H1 (cell line): ENCODE measurements at regions not wholly inside any gene's neighbourhood (a gene's known extent, or its start where the extent isn't known, plus 50 kb on each side); places are given as distances from the start of the nearest gene placed in this dataset.

Source experiments
- CTCF ChIA-PET: fragments of 300-600 bp; sonication (Branson Sonifier 250); formaldehyde crosslinking; loops from one replicate; lab custom pipeline; 2021; ENCODE audit not compliant: partially characterized antibody; lab: Charles Lee
- POLR2A ChIA-PET: fragments of 300-600 bp; sonication (Branson Sonifier 250); formaldehyde crosslinking; loops from one replicate; lab custom pipeline; 2021; ENCODE audit warnings: inconsistent platforms; ENCODE audit not compliant: partially characterized antibody; lab: Charles Lee
- DNase-seq, 2 experiments: peaks; one replicate each; pipeline versions ENCODE4 v3.0.0 to v3.0.0-alpha.2; 2010 to 2022; ENCODE audit warnings: low spot score in 2 of 2, low read depth in 1 of 2, mixed read lengths in 1 of 2
- FAIRE-seq: peaks from 2 replicates; lab custom pipeline; 2011; peaks lifted over from hg19 to GRCh38; lab: Jason Lieb, UNC
- H2AFZ ChIP-seq: 2 replicates; pipeline ENCODE4 v1.8.1; 2012; ENCODE audit warnings: low read length, inconsistent platforms
- H2AK5ac ChIP-seq: 2 replicates; pipeline ENCODE4 v1.6.1; 2013; ENCODE audit warnings: low read depth, low read length
- H2BK120ac ChIP-seq: replicated peaks from 2 replicates; pipeline ENCODE3; 2013; ENCODE audit warnings: low read depth, low read length, inconsistent platforms
- H2BK12ac ChIP-seq: 2 replicates; pipeline ENCODE4 v1.6.1; 2013; ENCODE audit warnings: low read depth, low read length
- H2BK15ac ChIP-seq: 2 replicates; pipeline ENCODE4 v1.6.1; 2013; ENCODE audit warnings: low read length
- H2BK20ac ChIP-seq: 2 replicates; pipeline ENCODE4 v1.6.1; 2013; ENCODE audit warnings: low read length
- H2BK5ac ChIP-seq: 2 replicates; pipeline ENCODE4 v1.6.1; 2013; ENCODE audit warnings: low read depth, low read length
- H3K14ac ChIP-seq: 2 replicates; pipeline ENCODE4 v1.6.1; 2013; ENCODE audit warnings: inconsistent platforms; ENCODE audit not compliant: insufficient read length
- H3K18ac ChIP-seq: 2 replicates; pipeline ENCODE4 v1.6.1; 2013; ENCODE audit warnings: low read length; ENCODE audit errors: extremely low read depth
- H3K23ac ChIP-seq: 2 replicates; pipeline ENCODE4 v1.6.1; 2013; ENCODE audit warnings: inconsistent platforms; ENCODE audit not compliant: insufficient read length
- H3K23me2 ChIP-seq: 2 replicates; pipeline ENCODE4 v1.6.1; 2013; ENCODE audit warnings: low read depth, low read length
- H3K27ac ChIP-seq: 2 replicates; pipeline ENCODE4 v1.6.1; 2011; ENCODE audit warnings: low read depth, low read length, inconsistent platforms
- H3K27me3 ChIP-seq, 4 experiments: replicated peaks in 1 of 4; 1 replicate in 1 of 4; 2 replicates in 3 of 4; pipeline versions ENCODE4 v1.6.1 to v1.8.1; 2011 to 2013; ENCODE audit warnings: low read length in 3 of 4, mild to moderate bottlenecking in 3 of 4, inconsistent platforms in 2 of 4, mixed read lengths in 2 of 4, moderate library complexity in 1 of 4; ENCODE audit not compliant: control insufficient read depth in 3 of 4, insufficient read depth in 3 of 4; ENCODE audit errors: extremely low read depth in 1 of 4
- H3K36me3 ChIP-seq, 4 experiments: 2 replicates each; pipeline versions ENCODE4 v1.6.1 to v1.8.1; 2011 to 2013; ENCODE audit warnings: mild to moderate bottlenecking in 4 of 4, low read length in 3 of 4, moderate library complexity in 2 of 4, control low read depth in 1 of 4, inconsistent platforms in 1 of 4; ENCODE audit not compliant: insufficient read depth in 4 of 4, control insufficient read depth in 2 of 4
- H3K4ac ChIP-seq: replicated peaks from 2 replicates; pipeline ENCODE3; 2013; ENCODE audit warnings: low read length, low read depth, mixed read lengths, inconsistent platforms; ENCODE audit not compliant: insufficient read length
- H3K4me1 ChIP-seq, 4 experiments: replicated peaks in 1 of 4; 1 replicate in 1 of 4; 2 replicates in 3 of 4; pipeline versions ENCODE4 v1.6.1 to v1.8.1; 2011 to 2013; ENCODE audit warnings: low read length in 3 of 4, inconsistent platforms in 2 of 4, mixed read lengths in 1 of 4; ENCODE audit not compliant: insufficient read depth in 4 of 4, control insufficient read depth in 3 of 4
- H3K4me2 ChIP-seq, 2 experiments: 2 replicates each; pipeline versions ENCODE4 v1.6.1 to v1.8.1; 2011 to 2013; ENCODE audit warnings: low read depth in 2 of 2, low read length in 2 of 2, control low read depth in 1 of 2, inconsistent platforms in 1 of 2, mild to moderate bottlenecking in 1 of 2; ENCODE audit not compliant: insufficient read depth in 1 of 2
- H3K4me3 ChIP-seq, 4 experiments: fragments of 200-600, 300-600 bp in 1 of 4; sonication (generic), shearing (Covaris generic), sonication (Bioruptor Twin) in 1 of 4; 2 replicates each; pipeline versions ENCODE4 v1.5.1 to v1.8.1; 2011 to 2016; ENCODE audit warnings: low read length in 4 of 4, low read depth in 3 of 4, control low read depth in 2 of 4, inconsistent platforms in 2 of 4, mild to moderate bottlenecking in 2 of 4, mixed read lengths in 1 of 4, moderate library complexity in 1 of 4; ENCODE audit not compliant: insufficient read depth in 2 of 4; ENCODE audit errors: extremely low read depth in 1 of 4
- H3K56ac ChIP-seq: replicated peaks from 2 replicates; pipeline ENCODE3; 2013; ENCODE audit warnings: low read depth, mild to moderate bottlenecking, mixed read lengths, low read length, inconsistent platforms; ENCODE audit not compliant: insufficient read length
- H3K79me1 ChIP-seq: 2 replicates; pipeline ENCODE4 v1.6.1; 2013; ENCODE audit warnings: low read depth, low read length, control low read depth
- H3K79me2 ChIP-seq, 2 experiments: 2 replicates each; pipeline versions ENCODE4 v1.6.1 to v1.8.1; 2012 to 2013; ENCODE audit warnings: low read length in 2 of 2, mild to moderate bottlenecking in 2 of 2, inconsistent platforms in 1 of 2; ENCODE audit not compliant: insufficient read depth in 2 of 2, control insufficient read depth in 1 of 2
- H3K9ac ChIP-seq, 4 experiments: replicated peaks in 1 of 4; 1 replicate in 1 of 4; 2 replicates in 3 of 4; pipeline versions ENCODE4 v1.6.1 to v1.8.1; 2011 to 2013; ENCODE audit warnings: low read depth in 3 of 4, low read length in 3 of 4, control low read depth in 2 of 4, mild to moderate bottlenecking in 2 of 4, moderate library complexity in 2 of 4, inconsistent platforms in 1 of 4; ENCODE audit errors: extremely low read depth in 1 of 4
- H3K9me3 ChIP-seq, 2 experiments: 2 replicates each; pipeline versions ENCODE4 v1.6.1 to v1.8.1; 2012 to 2013; ENCODE audit warnings: mild to moderate bottlenecking in 2 of 2, moderate library complexity in 2 of 2, control low read depth in 1 of 2, inconsistent platforms in 1 of 2, low read depth in 1 of 2, low read length in 1 of 2, mixed read lengths in 1 of 2; ENCODE audit not compliant: insufficient read depth in 2 of 2
- H4K20me1 ChIP-seq, 2 experiments: replicated peaks in 1 of 2; 2 replicates each; pipeline versions ENCODE3 to v1.8.1; 2011 to 2013; ENCODE audit warnings: inconsistent platforms in 2 of 2, low read length in 2 of 2, mild to moderate bottlenecking in 1 of 2; ENCODE audit not compliant: insufficient read depth in 2 of 2, control insufficient read depth in 1 of 2
- H4K5ac ChIP-seq: 2 replicates; pipeline ENCODE4 v1.6.1; 2013; ENCODE audit warnings: low read length, low read depth, mixed read lengths, inconsistent platforms; ENCODE audit not compliant: insufficient read length
- H4K8ac ChIP-seq: 2 replicates; pipeline ENCODE4 v1.8.0; 2013; ENCODE audit warnings: mild to moderate bottlenecking, moderate library complexity, low read length, inconsistent platforms; ENCODE audit not compliant: insufficient read depth; ENCODE audit errors: extremely low read depth
- H4K91ac ChIP-seq: replicated peaks from 2 replicates; pipeline ENCODE3; 2013; ENCODE audit warnings: low read length, mixed read lengths, inconsistent platforms; ENCODE audit not compliant: insufficient read length
- ASH2L ChIP-seq: fragments of 200-600, 300-600 bp; sonication (generic); IDR thresholded peaks from one replicate; pipeline ENCODE4 v1.7.1; 2017; ENCODE audit warnings: low read length
- GTF2F1 ChIP-seq: IDR thresholded peaks from 2 replicates; pipeline ENCODE4 v1.6.1; 2012; ENCODE audit warnings: low read depth, low read length, improper control_type of control experiment, borderline replicate concordance
- HDAC2 ChIP-seq, 2 experiments: fragments of 300-600 bp in 1 of 2; sonication (generic) in 1 of 2; IDR thresholded peaks; 2 replicates each; pipeline ENCODE4 v1.6.1; 2011 to 2012; ENCODE audit warnings: low read depth in 2 of 2, low read length in 2 of 2, mild to moderate bottlenecking in 2 of 2, moderate library complexity in 2 of 2, borderline replicate concordance in 1 of 2, inconsistent platforms in 1 of 2
- POLR2A ChIP-seq, 2 experiments: IDR thresholded peaks; 1 replicate in 1 of 2; 2 replicates in 1 of 2; pipeline ENCODE4 v1.6.1; 2011; ENCODE audit warnings: low read depth in 2 of 2, low read length in 2 of 2, mild to moderate bottlenecking in 2 of 2; ENCODE audit errors: control extremely low read depth in 1 of 2
- POLR2AphosphoS5 ChIP-seq: IDR thresholded peaks from 2 replicates; pipeline ENCODE4 v1.6.1; 2011; ENCODE audit warnings: low read depth, low read length
- RBBP5 ChIP-seq: IDR thresholded peaks from 2 replicates; pipeline ENCODE4 v1.7.1; 2012; ENCODE audit warnings: low read depth, mild to moderate bottlenecking, inconsistent platforms, low read length, moderate library complexity, borderline replicate concordance
- RFX5 ChIP-seq: IDR thresholded peaks from 2 replicates; pipeline ENCODE4 v1.6.1; 2011; ENCODE audit warnings: low read depth, low read length, improper control_type of control experiment, borderline replicate concordance
- RXRA ChIP-seq: IDR thresholded peaks from 2 replicates; pipeline ENCODE4 v1.6.1; 2011; ENCODE audit warnings: low read depth, mild to moderate bottlenecking, low read length, moderate library complexity; ENCODE audit not compliant: insufficient read depth
- SAP30 ChIP-seq: fragments of 300-600 bp; sonication (generic); IDR thresholded peaks from 2 replicates; pipeline ENCODE4 v1.7.1; 2012; ENCODE audit warnings: low read length, moderate library complexity, mild to moderate bottlenecking, inconsistent platforms; ENCODE audit not compliant: insufficient read depth, insufficient replicate concordance
- SP2 ChIP-seq: IDR thresholded peaks from 2 replicates; pipeline ENCODE4 v1.6.1; 2012; ENCODE audit warnings: mild to moderate bottlenecking, low read length, inconsistent platforms
- SRF ChIP-seq: IDR thresholded peaks from 2 replicates; pipeline ENCODE4 v1.6.1; 2011; ENCODE audit warnings: mild to moderate bottlenecking, low read depth, low read length, moderate library complexity
- WGBS, 2 experiments: shearing (Covaris generic) in 1 of 2; methylation state at CpG; one replicate each; pipeline versions ENCODE4 v1.1.6 to v1.1.7; 2013 to 2015; ENCODE audit warnings: low lambda C conversion rate in 2 of 2, mixed read lengths in 2 of 2, inconsistent platforms in 1 of 2, low coverage in 1 of 2, missing lambda C conversion rate in 1 of 2; ENCODE audit not compliant: insufficient replicate concordance in 2 of 2, insufficient coverage in 1 of 2, insufficient read length in 1 of 2; ENCODE audit errors: extremely low coverage in 1 of 2, missing lambda C conversion rate in 1 of 2; 5-methylcytosine and 5-hydroxymethylcytosine counted together
- TF ChIP-seq, protein P1 (sequence below): IDR thresholded peaks from 2 replicates; pipeline ENCODE4 v1.6.1; 2011; ENCODE audit warnings: low read length, improper control_type of control experiment

DNA sequence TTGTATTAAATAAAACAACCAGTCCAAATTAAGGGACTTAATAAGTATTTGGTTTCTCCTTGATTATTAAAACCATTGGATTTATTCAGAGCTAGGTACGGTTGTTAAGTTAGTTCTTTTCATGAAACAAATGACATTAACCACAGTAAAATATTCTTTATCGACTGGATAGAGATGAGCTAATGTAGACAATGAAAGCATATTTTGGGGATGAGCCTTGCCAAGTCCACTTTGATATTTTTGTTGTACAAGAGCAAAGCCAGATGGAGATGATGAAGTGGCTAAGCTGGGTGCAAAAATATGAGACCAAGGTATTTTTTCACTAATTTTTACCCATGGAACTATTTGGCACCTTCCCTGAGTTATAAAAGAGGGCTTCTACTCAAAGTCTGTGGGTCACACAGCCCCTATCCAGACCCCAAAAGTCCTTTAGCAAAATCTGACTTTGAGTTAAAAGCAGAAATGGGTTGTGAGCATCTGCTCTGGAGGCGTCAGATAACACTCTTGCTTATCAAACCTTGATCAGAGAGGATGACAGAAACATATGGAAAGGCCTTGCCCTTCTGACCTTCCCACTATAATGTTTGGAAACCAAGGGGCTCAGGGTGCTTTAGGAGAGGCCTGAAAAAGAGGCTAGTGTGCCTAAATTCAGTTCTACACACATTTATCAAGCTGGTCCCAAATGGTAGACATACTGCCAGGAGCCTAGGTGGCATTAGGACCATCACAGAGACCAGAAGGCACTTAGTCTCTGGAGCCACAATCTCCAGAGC, 456.8 kb downstream of the MTX2 start:
- no peak overlapping the region for H4K91ac ChIP-seq
- POLR2A ChIA-PET, result no interaction called here
- H4K20me1 ChIP-seq, result no peaks in the 10 kb centered on the region
- no peak overlapping the region for H3K27ac ChIP-seq
- no peak overlapping the region for H3K18ac ChIP-seq
- no peak overlapping the region for H2AFZ ChIP-seq
- no peak overlapping the region for H2BK5ac ChIP-seq
- H3K9ac ChIP-seq, result no peak overlapping the region
- no peaks in the 10 kb centered on the region for H3K79me1 ChIP-seq
- CTCF ChIA-PET, result interaction anchor here (1.1 to 1.7 kb wide), 3 partner anchors 10 to 105 kb away, joined by 3 to 5 read pairs (median 4); no protein-coding TSS in a partner anchor
- 87% methylated on average over 3 of the region's 3 CpGs; no CpG with 5 or more reads in 1 of the 2 experiments for whole genome bisulfite sequencing, 2 experiments
- no peak overlapping the region for H3K4ac ChIP-seq
- no peak overlapping the region for H3K14ac ChIP-seq
- no peak overlapping the region for H2BK15ac ChIP-seq
- no peak overlapping the region for H3K4me2 ChIP-seq
- no peak overlapping the region for H2BK120ac ChIP-seq
- H3K23me2 ChIP-seq, result no peaks in the 10 kb centered on the region; the same call in 1 of the 2 replicates
- no peaks in the 10 kb centered on the region for H3K36me3 ChIP-seq
- no peak overlapping the region for H3K23ac ChIP-seq
- peak overlapping the region; percentile 55; the same call in 1 of the 2 replicates for H2BK12ac ChIP-seq
- DNase-seq (no peak), FAIRE-seq (no peak)
- H3K9me3 ChIP-seq, result no peaks in the 10 kb centered on the region; a peak in 1 of 4 replicates
- no peaks in the 10 kb centered on the region for H3K79me2 ChIP-seq
- no peak overlapping the region for H2AK5ac ChIP-seq
- H3K4me3 ChIP-seq, result no peak overlapping the region
- no peak overlapping the region for H3K56ac ChIP-seq
- H3K4me1 ChIP-seq, result no peaks in the 10 kb centered on the region
- H2BK20ac ChIP-seq, result no peak overlapping the region
- H4K5ac ChIP-seq, result no peak overlapping the region
- H3K27me3 ChIP-seq, result no peaks in the 10 kb centered on the region
- no peak overlapping the region for H4K8ac ChIP-seq
- no peak for TF ChIP-seq GTF2F1
- no peak for TF ChIP-seq RXRA
- TF ChIP-seq ASH2L, result no peak
- no peak for TF ChIP-seq SRF
- no peak for TF ChIP-seq SP2
- no peak for TF ChIP-seq HDAC2 (IDR thresholded peaks at IDR 0.05; ENCODE audit: borderline replicate concordance in 1 of 2, low read depth in 2 of 2, low read length in 2 of 2)
- TF ChIP-seq POLR2A (IDR thresholded peaks at IDR 0.05; ENCODE audit: control extremely low read depth in 1 of 2, low read depth in 2 of 2, low read length in 2 of 2), result no peak
- TF ChIP-seq, protein P1, sequence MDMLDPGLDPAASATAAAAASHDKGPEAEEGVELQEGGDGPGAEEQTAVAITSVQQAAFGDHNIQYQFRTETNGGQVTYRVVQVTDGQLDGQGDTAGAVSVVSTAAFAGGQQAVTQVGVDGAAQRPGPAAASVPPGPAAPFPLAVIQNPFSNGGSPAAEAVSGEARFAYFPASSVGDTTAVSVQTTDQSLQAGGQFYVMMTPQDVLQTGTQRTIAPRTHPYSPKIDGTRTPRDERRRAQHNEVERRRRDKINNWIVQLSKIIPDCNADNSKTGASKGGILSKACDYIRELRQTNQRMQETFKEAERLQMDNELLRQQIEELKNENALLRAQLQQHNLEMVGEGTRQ, result no peak
- no peak for TF ChIP-seq RFX5
- TF ChIP-seq SAP30, result no peak
- no peak for TF ChIP-seq POLR2AphosphoS5
- no peak for TF ChIP-seq RBBP5
